Thyroid gland (tissue), 4 donors: ENCODE measurements at regions not wholly inside any gene's neighbourhood (a gene's known extent, or its start where the extent isn't known, plus 50 kb on each side); places are given as distances from the start of the nearest gene placed in this dataset.

ENCODE experiments used
- DNase-seq, 2 donors: peaks; one replicate each; pipeline ENCODE4 v3.0.0-alpha.2; 2019
- H3K27ac ChIP-seq, 3 donors: fragments of 200-600 bp; sonication (generic); 1 replicate in 2 of 3; 2 replicates in 1 of 3; pipeline ENCODE4 v1.5.1; 2016 to 2019; ENCODE audit warnings: mild to moderate bottlenecking in 1 of 3, moderate library complexity in 1 of 3
- H3K27me3 ChIP-seq: fragments of 200-600 bp; sonication (generic); one replicate; pipeline ENCODE4 v1.5.1; 2019
- H3K36me3 ChIP-seq, 2 donors: fragments of 200-600 bp; sonication (generic); one replicate each; pipeline ENCODE4 v1.5.1; 2016 to 2019
- H3K4me1 ChIP-seq, 2 donors: fragments of 200-600 bp; sonication (generic); one replicate each; pipeline ENCODE4 v1.5.1; 2017 to 2019
- H3K4me3 ChIP-seq, 3 donors: fragments of 200-600 bp; sonication (generic); replicated peaks in 1 of 3; 1 replicate in 2 of 3; 2 replicates in 1 of 3; pipeline ENCODE4 v1.5.1; 2016; ENCODE audit warnings: mild to moderate bottlenecking in 1 of 3
- H3K9me3 ChIP-seq: fragments of 200-600 bp; sonication (generic); one replicate; pipeline ENCODE4 v1.5.1; 2017
- CTCF ChIP-seq, 6 experiments: fragments of 200-600 bp in 3 of 6; fragments of 450-650 bp in 3 of 6; sonication (generic) in 3 of 6; IDR thresholded peaks; one replicate each; pipeline ENCODE4 v1.5.1; 2016 to 2019; ENCODE audit warnings: antibody characterized with exemption in 6 of 6, mild to moderate bottlenecking in 2 of 6, inconsistent platforms in 1 of 6, moderate library complexity in 1 of 6
- POLR2A ChIP-seq, 2 donors: fragments of 450-650 bp; IDR thresholded peaks; one replicate each; pipeline ENCODE4 v1.6.1; 2017; ENCODE audit warnings: antibody characterized with exemption in 2 of 2, mild to moderate bottlenecking in 2 of 2, moderate library complexity in 1 of 2
- WGBS, 2 donors: methylation state at CpG; one replicate each; pipeline ENCODE4 v1.1.5; 2017; 5-methylcytosine and 5-hydroxymethylcytosine counted together
- intact Hi-C: fragments of 100-400 bp; cut with DNase I; formaldehyde crosslinking; loops from one replicate; pipeline ENCODE4 v1.15.1; 2023

- no peaks in the 10 kb centered on the region for H3K9me3 ChIP-seq
- H3K27me3 ChIP-seq = no peaks in the 10 kb centered on the region
- intact Hi-C loops = no loop called here
- H3K4me1 ChIP-seq = no peaks in the 10 kb centered on the region
- H3K36me3 ChIP-seq = no peaks in the 10 kb centered on the region
- no peak for DNase-seq
- no peak overlapping the region for H3K27ac ChIP-seq
- no peak for TF ChIP-seq POLR2A (IDR thresholded peaks at IDR 0.05)
- no peak for TF ChIP-seq CTCF (IDR thresholded peaks at IDR 0.05)
- no peak overlapping the region for H3K4me3 ChIP-seq
These were observed 54.0 kb upstream of the CCBE1 start for GRCh38 chr18:59751186-59751585.

GRCh38 chr18:59748628-59749360 is 51.6 kb upstream of the CCBE1 start:
- H3K36me3 ChIP-seq = no peaks in the 10 kb centered on the region
- WGBS, 2 donors = 91 to 97% methylated on average over 2 of the region's 2 CpGs
- H3K4me3 ChIP-seq = no peak overlapping the region
- H3K27ac ChIP-seq = no peak overlapping the region
- TF ChIP-seq CTCF (IDR thresholded peaks at IDR 0.05) = no peak
- no peak for TF ChIP-seq POLR2A (IDR thresholded peaks at IDR 0.05)
- DNase-seq = no peak
- no peaks in the 10 kb centered on the region for H3K9me3 ChIP-seq
- H3K4me1 ChIP-seq = peaks cover 0 to under 1% of the 10 kb centered on the region in 2 donors
- intact Hi-C loops = no loop called here
- H3K27me3 ChIP-seq = no peaks in the 10 kb centered on the region
